Osteocyte (in vitro differentiated cells): ENCODE measurements at regions not wholly inside any gene's neighbourhood (a gene's known extent, or its start where the extent isn't known, plus 50 kb on each side); places are given as distances from the start of the nearest gene placed in this dataset.

Source experiments
- DNase-seq: peaks from one replicate; pipeline ENCODE4 v3.0.0; 2021; ENCODE audit warnings: mixed read lengths; ENCODE audit not compliant: unreplicated experiment; ENCODE audit errors: extremely low spot score
- H3K27ac Mint-ChIP-seq: one replicate; pipeline ENCODE4 v1.8.0; 2021; ENCODE audit warnings: mild to moderate bottlenecking, mixed read lengths; ENCODE audit not compliant: unreplicated experiment
- H3K27me3 Mint-ChIP-seq: one replicate; pipeline ENCODE4 v1.8.0; 2021; ENCODE audit warnings: mixed read lengths; ENCODE audit not compliant: unreplicated experiment
- H3K36me3 Mint-ChIP-seq: one replicate; pipeline ENCODE4 v1.8.0; 2021; ENCODE audit warnings: mixed read lengths; ENCODE audit not compliant: unreplicated experiment
- H3K4me1 Mint-ChIP-seq: one replicate; pipeline ENCODE4 v1.8.0; 2021; ENCODE audit warnings: mixed read lengths; ENCODE audit not compliant: unreplicated experiment
- H3K4me3 Mint-ChIP-seq: one replicate; pipeline ENCODE4 v1.8.0; 2021; ENCODE audit warnings: mild to moderate bottlenecking, moderate library complexity, mixed read lengths; ENCODE audit not compliant: unreplicated experiment
- H3K9me3 Mint-ChIP-seq: one replicate; pipeline ENCODE4 v1.8.0; 2021; ENCODE audit warnings: mixed read lengths; ENCODE audit not compliant: unreplicated experiment
- CTCF ChIP-seq: fragments of 200-600 bp; sonication (generic); IDR thresholded peaks from 2 replicates; pipeline ENCODE4 v1.5.0; 2021; ENCODE audit warnings: antibody characterized with exemption, mild to moderate bottlenecking, moderate library complexity

- no peak overlapping the region for H3K27ac Mint-ChIP-seq
- TF ChIP-seq CTCF: no peak
- no peak for DNase-seq
- no peaks in the 10 kb centered on the region for H3K9me3 Mint-ChIP-seq
- H3K4me3 Mint-ChIP-seq: no peak overlapping the region
- H3K27me3 Mint-ChIP-seq: no peaks in the 10 kb centered on the region
- H3K36me3 Mint-ChIP-seq: no peaks in the 10 kb centered on the region
- no peaks in the 10 kb centered on the region for H3K4me1 Mint-ChIP-seq
Observed at GRCh38 chrX:92351511-92351910, 572.3 kb downstream of the PCDH11X start.
